MM.1S (cell line): ENCODE measurements at regions not wholly inside any gene's neighbourhood (a gene's known extent, or its start where the extent isn't known, plus 50 kb on each side); places are given as distances from the start of the nearest gene placed in this dataset.

Source experiments
- CTCF ChIP-seq: fragments of 300-600 bp; sonication (generic); IDR thresholded peaks from 2 replicates; pipeline ENCODE4 v1.5.1; 2016; ENCODE audit warnings: antibody characterized with exemption, low read length, mixed read lengths
- EZH2 ChIP-seq: fragments of 300-600 bp; sonication (generic); optimal IDR thresholded peaks from 2 replicates; pipeline ENCODE3; 2017; ENCODE audit warnings: low read depth, mild to moderate bottlenecking, antibody characterized with exemption, low read length, mixed read lengths
- EZH2phosphoT487 ChIP-seq: fragments of 300-600 bp; sonication (generic); IDR thresholded peaks from 2 replicates; pipeline ENCODE4 v1.6.1; 2018; ENCODE audit warnings: antibody characterized with exemption, low read length

- TF ChIP-seq CTCF (no peak), EZH2 (no peak), EZH2phosphoT487 (no peak)
Measured at GRCh38 chr13:34654203-34654602, 287.9 kb upstream of the NBEA start.
